ENCODE measurements at regions not wholly inside any gene's neighbourhood (a gene's known extent, or its start where the extent isn't known, plus 50 kb on each side); places are given as distances from the start of the nearest gene placed in this dataset.

DNA sequence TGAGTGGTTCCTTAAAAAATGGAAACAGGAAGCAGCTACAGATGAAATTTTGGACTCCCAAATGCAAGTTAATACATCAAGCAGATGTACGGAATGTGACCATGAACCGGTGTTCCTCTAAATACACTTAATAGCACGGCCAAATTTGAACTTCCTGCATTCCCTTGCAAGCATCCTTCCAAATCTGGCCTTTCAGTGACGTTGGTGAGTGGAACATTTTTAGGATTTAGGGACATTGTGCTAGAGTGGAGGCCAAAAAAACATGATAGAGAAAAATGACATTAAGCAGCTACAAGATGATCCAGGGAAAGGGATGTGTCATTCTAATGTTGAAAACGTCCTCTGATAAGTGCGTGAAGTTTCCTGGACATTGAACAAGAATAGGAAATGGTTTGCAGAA, 62.1 kb downstream of the CTAGE1 start:
- Histone ChIP-seq H3K27me3 (ENCODE audit: control insufficient read depth in 2 of 2, insufficient read depth in 1 of 2, low read length in 1 of 2) (peaks cover 2 to 9% of the 10 kb centered on the region in 2 donors), H3K27ac (ENCODE audit: low read depth in 1 of 2, low read length in 1 of 2) (no peak overlapping the region), H3K9me3 (ENCODE audit: control insufficient read depth in 2 of 2, insufficient read depth in 1 of 2, low read length in 1 of 2) (no peaks in the 10 kb centered on the region), H3K4me3 (ENCODE audit: low read length in 2 of 2) (no peak overlapping the region), H3K36me3 (ENCODE audit: control insufficient read depth in 2 of 2, insufficient read depth in 2 of 2, low read length in 1 of 2) (no peaks in the 10 kb centered on the region), H3K4me1 (ENCODE audit: control insufficient read depth in 2 of 2, insufficient read depth in 2 of 2, low read length in 2 of 2) (no peaks in the 10 kb centered on the region)
- WGBS: 63% methylated on average over 6 of the region's 6 CpGs
- no peak for DNase-seq (ENCODE audit: low read depth in 6 of 9, low spot score in 9 of 9)

DNA sequence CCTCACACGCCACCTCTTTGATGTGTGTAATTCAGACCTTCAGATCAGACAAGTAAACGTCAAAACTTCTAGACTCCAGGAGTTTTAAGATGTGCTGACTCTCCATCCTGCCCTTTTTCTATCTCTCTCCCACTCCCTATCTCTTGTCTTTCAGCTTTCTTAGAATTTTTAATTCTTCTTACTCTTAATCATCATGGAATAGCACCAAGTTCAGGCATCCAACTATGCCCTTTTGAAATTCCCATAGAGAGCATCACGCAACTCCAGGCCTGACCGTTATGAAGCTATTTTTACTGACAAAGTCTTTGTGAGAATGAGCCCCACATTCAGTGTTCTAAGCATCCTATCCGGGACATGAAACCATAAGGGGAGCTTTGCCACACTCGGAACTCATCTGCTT, 62.6 kb downstream of the CTAGE1 start:
- Histone ChIP-seq H3K27ac (ENCODE audit: low read depth in 1 of 2, low read length in 1 of 2) (no peak overlapping the region), H3K4me1 (ENCODE audit: control insufficient read depth in 2 of 2, insufficient read depth in 2 of 2, low read length in 2 of 2) (no peaks in the 10 kb centered on the region), H3K4me3 (ENCODE audit: low read length in 2 of 2) (no peak overlapping the region), H3K27me3 (ENCODE audit: control insufficient read depth in 2 of 2, insufficient read depth in 1 of 2, low read length in 1 of 2) (peaks cover 6 to 14% of the 10 kb centered on the region in 2 donors), H3K9me3 (ENCODE audit: control insufficient read depth in 2 of 2, insufficient read depth in 1 of 2, low read length in 1 of 2) (no peaks in the 10 kb centered on the region), H3K36me3 (ENCODE audit: control insufficient read depth in 2 of 2, insufficient read depth in 2 of 2, low read length in 1 of 2) (no peaks in the 10 kb centered on the region)
- 90% methylated on average over 6 of the region's 6 CpGs for WGBS
- no peak for DNase-seq (ENCODE audit: low read depth in 6 of 9, low spot score in 9 of 9)

DNA sequence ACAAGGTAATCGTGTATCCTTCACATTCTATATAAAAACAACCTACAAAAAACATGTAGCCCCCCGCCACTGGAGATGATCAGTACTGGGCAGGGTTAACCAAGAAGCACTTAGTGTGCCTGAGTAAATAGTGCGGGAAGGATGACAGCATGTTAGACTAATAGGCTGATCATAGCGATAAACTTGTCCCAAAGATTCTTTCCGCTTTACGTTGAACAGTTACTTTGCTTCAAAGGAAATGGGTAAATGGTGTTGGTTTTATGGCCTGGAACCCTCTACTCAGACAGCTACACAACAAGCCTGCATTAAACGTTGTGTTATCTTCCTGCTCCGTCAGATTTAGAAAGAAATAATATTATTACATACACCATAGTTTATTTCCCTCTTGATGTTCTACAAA, 67.7 kb downstream of the CTAGE1 start:
- Histone ChIP-seq H3K36me3 (ENCODE audit: control insufficient read depth in 2 of 2, insufficient read depth in 2 of 2, low read length in 1 of 2) (no peaks in the 10 kb centered on the region), H3K4me1 (ENCODE audit: control insufficient read depth in 2 of 2, insufficient read depth in 2 of 2, low read length in 2 of 2) (no peaks in the 10 kb centered on the region), H3K4me3 (ENCODE audit: low read length in 2 of 2) (no peak overlapping the region), H3K27me3 (ENCODE audit: control insufficient read depth in 2 of 2, insufficient read depth in 1 of 2, low read length in 1 of 2) (peaks cover 35 to 60% of the 10 kb centered on the region in 2 donors), H3K9me3 (ENCODE audit: control insufficient read depth in 2 of 2, insufficient read depth in 1 of 2, low read length in 1 of 2) (peaks cover 0 to 1% of the 10 kb centered on the region in 2 donors), H3K27ac (ENCODE audit: low read depth in 1 of 2, low read length in 1 of 2) (no peak overlapping the region)
- DNase-seq (ENCODE audit: low read depth in 6 of 9, low spot score in 9 of 9): no peak
- WGBS: 37% methylated on average over 8 of the region's 8 CpGs

DNA sequence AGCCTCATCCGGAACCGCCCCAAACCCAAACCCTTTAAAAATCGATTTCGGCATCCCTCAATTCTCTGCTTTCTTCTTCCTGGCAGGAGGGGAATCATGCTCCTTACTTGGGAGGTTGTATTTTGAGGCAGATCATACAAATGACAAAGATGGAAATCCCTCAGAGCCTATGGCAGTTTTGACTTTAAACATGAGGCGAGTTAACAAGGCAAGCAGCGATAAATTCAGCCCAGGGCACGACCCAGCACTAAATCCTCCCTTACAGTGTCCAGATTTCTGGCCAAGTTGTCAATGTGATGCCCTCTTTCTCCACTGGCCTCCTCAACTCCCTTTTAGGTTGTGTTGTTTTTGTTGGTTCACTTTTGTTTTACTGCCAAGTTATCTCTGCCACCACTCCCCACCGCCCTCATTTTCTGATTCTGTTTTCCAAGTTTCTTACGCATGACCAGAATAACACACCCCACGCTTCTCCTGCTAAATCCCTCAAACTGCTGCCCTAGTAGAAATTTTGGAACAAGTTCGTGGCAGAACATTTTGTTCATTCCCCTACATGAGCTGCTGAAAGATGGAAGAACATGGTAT, 68.3 kb downstream of the CTAGE1 start:
- Histone ChIP-seq H3K4me1 (ENCODE audit: control insufficient read depth in 2 of 2, insufficient read depth in 2 of 2, low read length in 2 of 2) (no peaks in the 10 kb centered on the region), H3K27ac (ENCODE audit: low read depth in 1 of 2, low read length in 1 of 2) (no peak overlapping the region), H3K27me3 (ENCODE audit: control insufficient read depth in 2 of 2, insufficient read depth in 1 of 2, low read length in 1 of 2) (peaks cover 35 to 60% of the 10 kb centered on the region in 2 donors), H3K4me3 (ENCODE audit: low read length in 2 of 2) (no peak overlapping the region), H3K36me3 (ENCODE audit: control insufficient read depth in 2 of 2, insufficient read depth in 2 of 2, low read length in 1 of 2) (no peaks in the 10 kb centered on the region), H3K9me3 (ENCODE audit: control insufficient read depth in 2 of 2, insufficient read depth in 1 of 2, low read length in 1 of 2) (peaks cover 0 to 1% of the 10 kb centered on the region in 2 donors)
- 20% methylated on average over 11 of the region's 11 CpGs for WGBS
- no peak for DNase-seq (ENCODE audit: low read depth in 6 of 9, low spot score in 9 of 9)

DNA sequence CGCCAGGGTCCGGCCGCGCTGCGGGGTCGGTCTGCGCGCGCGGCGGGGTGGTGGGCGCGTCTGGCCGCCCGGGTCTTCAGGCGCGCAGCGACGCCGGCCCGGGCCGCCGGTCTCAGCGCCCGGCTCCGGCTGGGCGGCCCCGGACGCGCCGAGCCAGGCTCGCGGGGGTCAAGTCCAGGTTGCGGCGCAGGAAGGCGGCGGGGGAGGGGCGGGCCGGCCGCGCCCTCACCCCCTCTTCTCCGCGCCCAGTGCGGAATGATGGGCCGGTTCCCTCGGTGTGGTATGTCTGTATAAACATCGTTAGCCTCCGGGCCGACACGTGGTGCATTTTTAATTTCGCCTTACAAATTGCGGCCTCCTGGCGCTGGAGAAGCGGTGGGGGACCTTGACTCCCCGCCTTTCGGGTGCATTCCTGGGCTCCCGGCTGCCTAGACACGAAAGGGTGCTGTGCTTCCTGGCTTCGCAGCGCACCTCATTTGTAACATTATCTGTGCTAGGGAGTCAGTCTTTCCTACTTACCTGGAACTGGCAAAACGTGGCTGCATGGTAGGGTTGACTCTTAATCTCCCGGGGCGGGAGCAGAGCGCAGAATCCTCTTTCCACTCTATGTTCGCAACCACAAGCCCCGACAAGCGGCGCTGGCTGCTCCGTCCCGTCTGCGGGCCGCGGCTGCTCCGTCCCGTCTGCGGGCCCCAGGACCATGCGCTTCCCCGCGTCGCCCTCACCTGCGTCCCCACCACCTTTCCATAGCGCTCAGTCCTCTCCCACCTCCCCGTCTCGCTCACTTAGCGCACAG, 69.0 kb downstream of the CTAGE1 start:
- peak overlapping the region in 1 of 2 donors; percentile 8 for H3K4me3 ChIP-seq (ENCODE audit: low read length in 2 of 2)
- H3K27me3 ChIP-seq (ENCODE audit: control insufficient read depth in 2 of 2, insufficient read depth in 1 of 2, low read length in 1 of 2): peaks cover 35 to 60% of the 10 kb centered on the region in 2 donors
- H3K4me1 ChIP-seq (ENCODE audit: control insufficient read depth in 2 of 2, insufficient read depth in 2 of 2, low read length in 2 of 2): no peaks in the 10 kb centered on the region
- WGBS: 4% methylated on average over 85 of the region's 85 CpGs
- H3K9me3 ChIP-seq (ENCODE audit: control insufficient read depth in 2 of 2, insufficient read depth in 1 of 2, low read length in 1 of 2): peaks cover 0 to 1% of the 10 kb centered on the region in 2 donors
- H3K36me3 ChIP-seq (ENCODE audit: control insufficient read depth in 2 of 2, insufficient read depth in 2 of 2, low read length in 1 of 2): no peaks in the 10 kb centered on the region
- DNase-seq (ENCODE audit: low read depth in 6 of 9, low spot score in 9 of 9): no peak
- no peak overlapping the region for H3K27ac ChIP-seq (ENCODE audit: low read depth in 1 of 2, low read length in 1 of 2)

DNA sequence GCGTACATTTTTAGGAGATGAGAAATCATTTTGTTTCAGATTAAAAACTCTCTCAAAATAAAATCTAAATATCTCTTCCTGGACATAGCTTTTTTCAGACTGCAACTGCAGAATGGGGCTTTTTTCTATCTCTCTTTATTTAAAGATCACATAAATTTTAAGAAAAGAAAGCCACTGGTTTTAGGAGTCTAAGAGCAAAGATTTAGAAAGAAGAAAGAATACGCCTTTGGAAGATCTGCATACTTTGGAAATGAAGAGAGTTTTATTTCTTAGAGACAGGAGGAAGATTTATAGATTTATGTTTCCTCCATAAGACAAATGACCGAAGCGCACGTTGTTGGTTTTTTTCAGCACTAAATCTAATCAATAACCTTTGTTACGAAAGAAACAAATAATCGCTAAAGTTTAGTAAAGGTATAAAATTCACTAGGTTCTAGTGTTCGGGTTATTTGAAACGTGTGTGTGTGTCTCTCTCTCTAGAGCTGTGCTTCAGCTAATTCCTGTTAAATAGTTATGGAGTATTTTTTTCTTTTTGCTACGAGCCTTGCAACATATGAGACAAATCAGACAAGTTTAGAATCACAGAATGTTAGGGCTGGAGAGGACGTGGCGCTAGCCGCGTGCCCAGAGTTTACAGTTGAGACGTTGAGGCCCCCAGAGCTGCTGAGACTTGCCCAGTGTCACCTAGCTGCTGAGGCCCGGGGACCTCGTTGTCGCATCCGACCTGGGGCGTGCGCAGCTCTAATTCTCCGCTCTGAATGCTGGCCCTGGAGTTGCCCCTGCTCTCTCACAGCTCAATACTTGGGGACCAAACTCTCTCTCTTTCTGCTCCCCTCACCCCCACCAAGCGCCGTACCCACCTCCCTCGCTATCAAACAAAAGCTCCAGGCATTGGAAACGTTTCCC, 69.9 kb downstream of the CTAGE1 start:
- H3K27ac ChIP-seq (ENCODE audit: low read depth in 1 of 2, low read length in 1 of 2): no peak overlapping the region
- peaks cover 35 to 60% of the 10 kb centered on the region in 2 donors for H3K27me3 ChIP-seq (ENCODE audit: control insufficient read depth in 2 of 2, insufficient read depth in 1 of 2, low read length in 1 of 2)
- H3K4me3 ChIP-seq (ENCODE audit: low read length in 2 of 2): peak overlapping the region in 1 of 2 donors; percentile 8
- no peaks in the 10 kb centered on the region for H3K4me1 ChIP-seq (ENCODE audit: control insufficient read depth in 2 of 2, insufficient read depth in 2 of 2, low read length in 2 of 2)
- H3K36me3 ChIP-seq (ENCODE audit: control insufficient read depth in 2 of 2, insufficient read depth in 2 of 2, low read length in 1 of 2): no peaks in the 10 kb centered on the region
- DNase-seq (ENCODE audit: low read depth in 6 of 9, low spot score in 9 of 9): no peak
- 10% methylated on average over 26 of the region's 26 CpGs for WGBS
- peaks cover 0 to 1% of the 10 kb centered on the region in 2 donors for H3K9me3 ChIP-seq (ENCODE audit: control insufficient read depth in 2 of 2, insufficient read depth in 1 of 2, low read length in 1 of 2)

DNA sequence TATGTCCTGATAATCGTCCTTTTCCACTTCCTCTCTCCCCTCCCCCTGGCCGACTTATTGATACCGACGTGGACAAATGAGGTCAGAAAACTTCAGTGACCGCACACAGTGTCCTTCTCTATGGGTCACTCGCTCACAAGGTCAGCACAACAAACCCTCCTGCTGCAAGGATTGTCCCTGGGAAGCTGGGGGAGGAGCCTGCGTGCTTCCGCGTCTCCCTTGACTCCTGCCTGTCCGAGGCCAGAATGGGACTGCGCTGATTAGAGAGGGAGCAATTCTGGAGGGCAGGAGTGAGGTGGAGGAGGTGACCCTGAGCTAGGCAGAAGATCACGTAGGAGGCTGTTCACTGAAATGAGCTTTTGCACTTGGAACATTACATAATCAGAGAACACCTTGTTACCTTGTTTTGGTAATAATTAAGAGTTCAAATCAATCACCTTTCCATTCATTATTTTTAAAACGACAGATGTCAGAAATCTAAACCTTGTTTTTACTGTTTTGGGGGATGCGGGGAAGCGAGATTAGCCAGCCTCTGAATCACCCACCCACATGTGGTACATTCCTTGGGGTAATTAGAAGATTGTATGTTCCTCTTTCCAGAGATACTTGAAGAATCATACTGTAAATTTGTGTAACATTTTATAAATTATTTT, 70.6 kb downstream of the CTAGE1 start:
- WGBS: 18% methylated on average over 15 of the region's 15 CpGs
- H3K9me3 ChIP-seq (ENCODE audit: control insufficient read depth in 2 of 2, insufficient read depth in 1 of 2, low read length in 1 of 2): peaks cover 0 to 1% of the 10 kb centered on the region in 2 donors
- H3K27ac ChIP-seq (ENCODE audit: low read depth in 1 of 2, low read length in 1 of 2): no peak overlapping the region
- no peak for DNase-seq (ENCODE audit: low read depth in 6 of 9, low spot score in 9 of 9)
- no peaks in the 10 kb centered on the region for H3K36me3 ChIP-seq (ENCODE audit: control insufficient read depth in 2 of 2, insufficient read depth in 2 of 2, low read length in 1 of 2)
- no peaks in the 10 kb centered on the region for H3K4me1 ChIP-seq (ENCODE audit: control insufficient read depth in 2 of 2, insufficient read depth in 2 of 2, low read length in 2 of 2)
- no peak overlapping the region for H3K4me3 ChIP-seq (ENCODE audit: low read length in 2 of 2)
- H3K27me3 ChIP-seq (ENCODE audit: control insufficient read depth in 2 of 2, insufficient read depth in 1 of 2, low read length in 1 of 2): peaks cover 35 to 60% of the 10 kb centered on the region in 2 donors

DNA sequence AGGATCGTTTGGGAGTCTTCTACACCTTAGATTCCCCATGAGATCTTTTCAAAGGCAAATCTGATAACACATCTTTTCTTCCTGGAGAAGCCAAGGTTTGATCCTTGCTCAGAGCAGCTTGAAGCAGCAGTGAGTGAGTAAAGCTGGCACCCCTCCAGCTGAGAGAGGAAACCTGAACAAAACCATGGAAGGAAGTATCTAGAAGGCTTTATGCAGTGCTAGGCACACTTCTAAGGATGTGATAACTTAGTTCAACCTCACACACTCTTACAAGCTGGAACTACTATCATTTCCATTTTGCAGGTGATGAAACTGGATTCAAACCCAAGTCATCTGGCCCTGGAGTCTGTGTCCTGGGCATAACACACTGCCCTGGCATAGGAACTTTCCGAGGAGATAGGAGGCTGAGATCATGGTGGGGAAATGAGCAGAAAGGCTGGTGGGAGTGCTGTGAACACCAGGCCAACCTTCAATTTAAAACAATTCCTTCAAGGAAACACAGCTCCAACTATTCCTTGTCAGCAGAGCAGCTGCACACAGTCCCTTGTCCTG, 71.2 kb downstream of the CTAGE1 start:
- Histone ChIP-seq H3K36me3 (ENCODE audit: control insufficient read depth in 2 of 2, insufficient read depth in 2 of 2, low read length in 1 of 2) (no peaks in the 10 kb centered on the region), H3K27ac (ENCODE audit: low read depth in 1 of 2, low read length in 1 of 2) (no peak overlapping the region), H3K27me3 (ENCODE audit: control insufficient read depth in 2 of 2, insufficient read depth in 1 of 2, low read length in 1 of 2) (peaks cover 35 to 57% of the 10 kb centered on the region in 2 donors), H3K4me3 (ENCODE audit: low read length in 2 of 2) (no peak overlapping the region), H3K4me1 (ENCODE audit: control insufficient read depth in 2 of 2, insufficient read depth in 2 of 2, low read length in 2 of 2) (no peaks in the 10 kb centered on the region), H3K9me3 (ENCODE audit: control insufficient read depth in 2 of 2, insufficient read depth in 1 of 2, low read length in 1 of 2) (peaks cover 0 to 1% of the 10 kb centered on the region in 2 donors)
- no peak for DNase-seq (ENCODE audit: low read depth in 6 of 9, low spot score in 9 of 9)
- 26% methylated on average over 2 of the region's 2 CpGs for WGBS
